GM12892 (cell line): ENCODE measurements at regions not wholly inside any gene's neighbourhood (a gene's known extent, or its start where the extent isn't known, plus 50 kb on each side); places are given as distances from the start of the nearest gene placed in this dataset.

Experiments
- POLR2A ChIP-seq: IDR thresholded peaks from 2 replicates; pipeline ENCODE4 v1.6.1; 2011; ENCODE audit warnings: low read depth, low read length, control low read depth
- POLR2AphosphoS5 ChIP-seq: IDR thresholded peaks from 2 replicates; pipeline ENCODE4 v1.6.1; 2011; ENCODE audit warnings: low read depth, low read length, control low read depth
- TAF1 ChIP-seq: IDR thresholded peaks from 2 replicates; pipeline ENCODE4 v1.6.1; 2011; ENCODE audit warnings: low read depth, mild to moderate bottlenecking, control low read depth, low read length, borderline replicate concordance

DNA sequence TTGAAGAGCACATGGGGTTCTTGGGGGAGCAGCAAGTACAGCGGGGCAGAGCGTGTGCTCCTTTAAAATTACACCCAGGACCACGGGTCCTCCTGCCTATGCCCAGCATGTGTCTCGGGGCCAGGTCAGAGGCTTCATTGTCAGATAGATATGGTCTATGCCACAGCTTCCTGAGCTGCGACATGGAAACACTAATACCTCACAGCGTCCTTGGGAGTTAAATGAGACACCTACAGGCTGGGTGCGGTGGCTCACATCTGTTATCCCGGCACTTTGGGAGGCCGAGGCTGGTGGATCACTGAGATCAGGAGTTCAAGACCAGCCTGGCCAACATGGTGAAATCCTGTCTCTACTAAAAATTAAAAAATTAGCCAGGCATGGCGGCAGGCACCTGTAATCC is 110.8 kb upstream of the ATL2 start:
- no peak for TF ChIP-seq POLR2A
- no peak for TF ChIP-seq POLR2AphosphoS5
- TF ChIP-seq TAF1 = no peak
